ENCODE measurements at regions not wholly inside any gene's neighbourhood (a gene's known extent, or its start where the extent isn't known, plus 50 kb on each side); places are given as distances from the start of the nearest gene placed in this dataset.

DNA sequence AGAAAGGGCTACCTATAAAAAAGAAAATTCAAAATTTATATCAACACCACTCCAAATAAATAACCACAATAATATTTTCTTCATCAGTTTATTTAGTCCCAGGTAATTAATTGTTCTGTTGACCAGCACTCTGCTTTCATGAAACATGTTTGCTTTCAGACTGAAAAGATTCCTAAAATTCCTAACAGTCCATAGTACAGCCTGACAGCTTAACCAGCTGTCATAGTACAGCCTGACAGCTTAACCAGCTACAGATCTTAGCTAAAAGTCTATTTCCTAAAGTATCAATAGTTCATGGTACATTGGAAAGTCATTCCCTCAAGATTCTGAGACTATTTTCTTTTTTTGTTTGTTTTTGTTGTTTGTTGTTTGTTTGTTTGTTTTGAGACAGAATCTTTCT is 144.1 kb upstream of the DDX53 start:
- TF ChIP-seq, protein P1, sequence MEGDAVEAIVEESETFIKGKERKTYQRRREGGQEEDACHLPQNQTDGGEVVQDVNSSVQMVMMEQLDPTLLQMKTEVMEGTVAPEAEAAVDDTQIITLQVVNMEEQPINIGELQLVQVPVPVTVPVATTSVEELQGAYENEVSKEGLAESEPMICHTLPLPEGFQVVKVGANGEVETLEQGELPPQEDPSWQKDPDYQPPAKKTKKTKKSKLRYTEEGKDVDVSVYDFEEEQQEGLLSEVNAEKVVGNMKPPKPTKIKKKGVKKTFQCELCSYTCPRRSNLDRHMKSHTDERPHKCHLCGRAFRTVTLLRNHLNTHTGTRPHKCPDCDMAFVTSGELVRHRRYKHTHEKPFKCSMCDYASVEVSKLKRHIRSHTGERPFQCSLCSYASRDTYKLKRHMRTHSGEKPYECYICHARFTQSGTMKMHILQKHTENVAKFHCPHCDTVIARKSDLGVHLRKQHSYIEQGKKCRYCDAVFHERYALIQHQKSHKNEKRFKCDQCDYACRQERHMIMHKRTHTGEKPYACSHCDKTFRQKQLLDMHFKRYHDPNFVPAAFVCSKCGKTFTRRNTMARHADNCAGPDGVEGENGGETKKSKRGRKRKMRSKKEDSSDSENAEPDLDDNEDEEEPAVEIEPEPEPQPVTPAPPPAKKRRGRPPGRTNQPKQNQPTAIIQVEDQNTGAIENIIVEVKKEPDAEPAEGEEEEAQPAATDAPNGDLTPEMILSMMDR (IDR thresholded peaks at IDR 0.05): no peak
- TF ChIP-seq POLR2A (IDR thresholded peaks at IDR 0.05): no peak

All from body of pancreas (tissue), 4 donors.